Muscle layer of duodenum (tissue), 2 donors: ENCODE measurements at regions not wholly inside any gene's neighbourhood (a gene's known extent, or its start where the extent isn't known, plus 50 kb on each side); places are given as distances from the start of the nearest gene placed in this dataset.

Source experiments
- H3K27ac ChIP-seq: one replicate; pipeline ENCODE4 v1.7.0; 2013; ENCODE audit warnings: mild to moderate bottlenecking, low read length
- H3K27me3 ChIP-seq: one replicate; pipeline ENCODE4 v1.7.0; 2013; ENCODE audit warnings: low read depth, mild to moderate bottlenecking, control low read depth, low read length
- H3K36me3 ChIP-seq, 2 donors: one replicate each; pipeline ENCODE4 v1.7.0; 2013; ENCODE audit warnings: low read length in 2 of 2, control low read depth in 1 of 2, mild to moderate bottlenecking in 1 of 2; ENCODE audit not compliant: insufficient read depth in 2 of 2, control insufficient read depth in 1 of 2
- H3K4me1 ChIP-seq, 2 donors: one replicate each; pipeline ENCODE4 v1.7.0; 2013; ENCODE audit warnings: low read length in 2 of 2, mild to moderate bottlenecking in 2 of 2, control low read depth in 1 of 2, moderate library complexity in 1 of 2; ENCODE audit not compliant: insufficient read depth in 2 of 2, control insufficient read depth in 1 of 2
- H3K4me3 ChIP-seq, 2 donors: one replicate each; pipeline ENCODE4 v1.7.0; 2013; ENCODE audit warnings: low read length in 2 of 2, low read depth in 1 of 2, mild to moderate bottlenecking in 1 of 2
- H3K9me3 ChIP-seq, 2 donors: one replicate each; pipeline ENCODE4 v1.7.0; 2013; ENCODE audit warnings: low read length in 2 of 2, control low read depth in 1 of 2, mild to moderate bottlenecking in 1 of 2; ENCODE audit not compliant: control insufficient read depth in 1 of 2
- donor health status: healthy.

DNA sequence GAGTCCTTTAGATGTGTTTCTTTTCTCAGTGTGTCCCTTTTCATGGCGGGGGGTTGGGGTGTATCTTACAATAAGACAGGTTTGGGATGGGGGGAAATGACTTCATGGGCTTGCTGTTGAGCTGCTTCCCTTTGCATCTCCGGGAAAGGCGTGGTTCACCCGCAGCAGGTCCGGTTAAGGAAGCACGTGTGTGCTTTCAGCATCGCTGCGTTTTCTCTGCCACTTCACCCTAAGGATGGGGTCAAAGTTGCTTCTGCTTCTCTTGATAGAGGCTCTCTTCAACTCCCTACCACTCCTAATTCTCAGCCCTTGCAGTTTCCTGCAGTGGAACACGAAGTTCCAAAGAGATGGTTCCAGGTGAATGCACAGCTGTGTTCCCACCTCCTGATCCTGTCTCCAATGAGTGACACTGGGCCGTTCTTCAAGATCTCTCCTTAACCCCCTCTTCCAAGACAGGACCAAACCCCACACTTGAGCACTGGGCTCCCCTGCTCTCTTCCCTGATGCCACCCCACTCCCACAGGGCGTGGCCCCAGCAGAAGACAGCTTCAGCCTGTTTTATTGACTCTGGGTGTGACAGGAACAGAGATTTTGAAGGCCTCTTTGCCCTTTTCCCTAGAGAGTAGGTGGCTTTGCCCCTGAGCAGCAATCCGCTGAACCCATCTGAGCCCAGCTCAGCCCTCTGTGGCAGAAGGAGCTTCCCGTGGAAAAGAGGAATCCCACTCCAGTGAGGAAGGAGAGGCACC is 85.2 kb downstream of the PLEKHG1 start:
- peak overlapping the region in 1 of 2 donors; percentile 14 for H3K4me3 ChIP-seq
- H3K4me1 ChIP-seq, result no peaks in the 10 kb centered on the region
- no peaks in the 10 kb centered on the region for H3K27me3 ChIP-seq
- peak overlapping the region; percentile 14 for H3K27ac ChIP-seq
- H3K9me3 ChIP-seq, result no peaks in the 10 kb centered on the region
- H3K36me3 ChIP-seq, result no peaks in the 10 kb centered on the region

DNA sequence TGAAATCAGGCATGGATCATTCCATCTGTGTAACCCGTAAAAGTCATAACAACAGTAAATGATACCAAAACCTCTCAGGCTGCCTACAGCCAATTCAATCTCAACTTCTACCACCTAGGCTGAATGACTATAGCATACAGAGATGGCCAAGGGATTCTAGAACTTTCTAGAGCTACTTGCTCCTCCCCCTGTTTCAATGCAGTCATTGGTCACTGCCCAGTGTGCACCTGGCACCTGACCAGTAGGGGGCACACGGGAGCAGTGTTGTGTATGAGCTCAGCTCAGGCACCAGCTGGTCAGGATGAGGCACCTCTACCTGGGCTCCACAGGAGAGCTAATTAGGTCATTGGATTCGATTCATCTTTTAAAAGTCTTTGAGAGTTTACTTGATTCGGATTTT is 86.2 kb downstream of the PLEKHG1 start:
- Histone ChIP-seq H3K4me3 (no peak overlapping the region), H3K4me1 (peaks cover 0 to 5% of the 10 kb centered on the region in 2 donors), H3K9me3 (no peaks in the 10 kb centered on the region), H3K27ac (no peak overlapping the region), H3K36me3 (no peaks in the 10 kb centered on the region), H3K27me3 (no peaks in the 10 kb centered on the region)

DNA sequence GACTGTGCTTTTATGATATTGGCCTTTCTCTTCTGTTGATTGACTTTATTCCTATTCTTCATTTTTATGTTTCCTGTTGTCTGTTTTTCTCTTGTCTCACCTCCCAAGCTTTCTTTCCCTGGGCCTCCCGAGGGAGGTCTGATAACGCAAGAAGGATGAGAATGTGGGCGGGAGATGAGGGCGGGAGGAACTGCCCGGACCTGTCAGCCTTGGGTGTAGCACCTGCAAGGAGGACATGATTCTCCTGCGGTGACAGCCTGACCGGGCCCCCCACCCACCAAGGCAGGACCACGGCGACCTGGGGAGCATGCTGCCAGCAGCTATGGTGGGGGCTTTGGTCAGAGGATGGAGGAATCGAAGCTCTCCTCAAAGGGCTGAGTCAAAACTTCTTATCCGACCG is 86.9 kb downstream of the PLEKHG1 start:
- Histone ChIP-seq H3K9me3 (no peaks in the 10 kb centered on the region), H3K4me3 (no peak overlapping the region), H3K4me1 (peaks cover 0 to 9% of the 10 kb centered on the region in 2 donors), H3K36me3 (no peaks in the 10 kb centered on the region), H3K27me3 (no peaks in the 10 kb centered on the region), H3K27ac (no peak overlapping the region)

DNA sequence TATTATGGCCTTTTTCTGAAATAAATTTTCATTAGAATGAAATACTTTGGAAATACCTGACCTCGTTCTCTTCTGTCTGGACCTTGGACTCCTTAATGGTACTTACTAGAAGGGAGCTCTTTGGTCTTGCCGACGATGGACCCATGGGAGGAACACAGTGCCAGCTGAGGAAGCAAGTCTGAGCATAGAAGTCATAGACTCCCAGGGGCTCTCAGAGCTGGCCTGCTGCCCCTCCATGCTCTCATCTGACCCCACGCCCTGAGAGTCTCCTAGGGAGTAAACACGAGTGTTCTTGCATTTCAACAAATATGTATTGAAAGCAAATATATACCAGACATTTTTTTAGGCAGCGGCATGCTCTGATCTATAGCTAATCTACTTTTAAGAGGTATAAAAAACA is 87.8 kb downstream of the PLEKHG1 start:
- H3K4me3 ChIP-seq, result no peak overlapping the region
- H3K4me1 ChIP-seq, result peaks cover 0 to 13% of the 10 kb centered on the region in 2 donors
- H3K36me3 ChIP-seq, result no peaks in the 10 kb centered on the region
- no peaks in the 10 kb centered on the region for H3K9me3 ChIP-seq
- no peaks in the 10 kb centered on the region for H3K27me3 ChIP-seq
- H3K27ac ChIP-seq, result no peak overlapping the region

DNA sequence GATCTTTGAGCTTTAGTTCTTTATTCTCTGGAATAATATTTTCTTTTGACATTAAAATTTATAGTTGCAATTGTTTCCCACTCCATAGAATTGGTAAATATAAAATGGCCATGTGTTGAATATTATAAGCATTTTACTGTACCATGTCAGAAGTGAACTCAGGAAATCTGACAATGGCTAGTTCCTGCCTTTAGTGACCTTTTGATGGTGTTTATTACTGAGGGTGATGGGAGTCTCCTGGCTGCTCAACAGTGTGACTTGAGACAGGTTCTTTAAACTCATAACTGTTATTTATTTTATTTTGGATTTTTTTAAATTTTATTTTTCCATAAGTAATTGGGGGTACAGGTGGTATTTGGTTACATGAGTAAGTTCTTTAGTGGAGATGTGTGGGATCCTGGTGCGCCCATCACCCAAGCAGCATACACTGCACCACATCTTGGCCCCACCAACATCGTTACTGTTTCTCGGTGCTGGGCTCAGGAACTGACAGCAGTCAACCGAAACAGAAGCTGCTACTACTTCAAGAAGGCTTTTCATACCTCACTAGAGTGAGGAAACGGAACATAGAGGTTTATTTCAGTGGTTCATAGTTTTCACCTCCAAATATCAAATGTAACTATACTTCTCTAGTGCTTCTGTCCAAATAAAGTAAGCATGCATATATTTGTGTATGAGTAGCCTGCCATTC is 90.4 kb downstream of the PLEKHG1 start:
- H3K4me1 ChIP-seq, result peaks cover 0 to 18% of the 10 kb centered on the region in 2 donors
- H3K4me3 ChIP-seq, result no peak overlapping the region
- H3K27ac ChIP-seq, result no peak overlapping the region
- no peaks in the 10 kb centered on the region for H3K36me3 ChIP-seq
- no peaks in the 10 kb centered on the region for H3K9me3 ChIP-seq
- no peaks in the 10 kb centered on the region for H3K27me3 ChIP-seq

DNA sequence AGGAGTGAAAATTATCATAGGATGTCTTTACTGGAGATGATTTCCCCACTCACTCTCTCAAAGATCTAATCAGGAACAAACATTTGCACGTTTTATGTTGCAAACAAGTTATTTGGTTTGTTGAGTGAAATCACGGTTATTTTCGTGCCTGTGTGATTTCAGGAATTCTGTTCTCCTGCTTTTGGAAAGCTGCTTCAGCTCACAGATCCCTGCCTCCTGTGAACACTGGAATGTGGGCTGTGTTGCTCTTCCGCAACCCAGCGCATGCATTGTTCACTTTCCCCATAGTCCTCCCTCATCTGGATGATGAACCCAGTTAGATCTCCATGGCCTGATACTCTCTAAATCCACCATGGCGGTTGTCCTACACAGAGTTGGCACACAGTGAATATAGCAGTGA is 91.0 kb downstream of the PLEKHG1 start:
- no peaks in the 10 kb centered on the region for H3K27me3 ChIP-seq

DNA sequence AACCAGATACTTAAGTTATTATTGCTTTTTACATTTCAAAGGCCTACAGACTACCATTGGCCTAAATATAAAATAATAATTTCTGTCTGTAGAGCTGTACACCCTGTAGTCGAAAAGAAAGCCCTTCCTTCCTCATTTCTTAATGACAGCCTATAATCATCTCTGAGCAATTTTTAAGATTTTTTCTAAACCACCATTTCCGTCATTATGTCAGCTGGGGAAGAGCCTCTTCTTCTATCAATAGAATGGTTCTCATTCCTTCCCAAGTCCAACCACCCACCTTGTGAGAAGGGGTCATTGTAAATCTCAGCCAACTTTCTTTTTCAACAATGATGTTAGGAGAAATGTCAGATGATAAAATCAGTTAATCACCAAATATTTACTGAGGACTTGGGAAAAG is 91.8 kb downstream of the PLEKHG1 start:
- Histone ChIP-seq H3K27me3 (no peaks in the 10 kb centered on the region), H3K9me3 (no peaks in the 10 kb centered on the region), H3K4me3 (no peak overlapping the region), H3K4me1 (peaks cover 0 to 33% of the 10 kb centered on the region in 2 donors), H3K36me3 (no peaks in the 10 kb centered on the region), H3K27ac (no peak overlapping the region)

More for the DNA sequence above, 91.0 kb downstream of the PLEKHG1 start:
- H3K4me3 ChIP-seq, result no peak overlapping the region
- H3K27ac ChIP-seq, result no peak overlapping the region
- peaks cover 0 to 25% of the 10 kb centered on the region in 2 donors for H3K4me1 ChIP-seq
- H3K9me3 ChIP-seq, result no peaks in the 10 kb centered on the region
- H3K36me3 ChIP-seq, result no peaks in the 10 kb centered on the region

DNA sequence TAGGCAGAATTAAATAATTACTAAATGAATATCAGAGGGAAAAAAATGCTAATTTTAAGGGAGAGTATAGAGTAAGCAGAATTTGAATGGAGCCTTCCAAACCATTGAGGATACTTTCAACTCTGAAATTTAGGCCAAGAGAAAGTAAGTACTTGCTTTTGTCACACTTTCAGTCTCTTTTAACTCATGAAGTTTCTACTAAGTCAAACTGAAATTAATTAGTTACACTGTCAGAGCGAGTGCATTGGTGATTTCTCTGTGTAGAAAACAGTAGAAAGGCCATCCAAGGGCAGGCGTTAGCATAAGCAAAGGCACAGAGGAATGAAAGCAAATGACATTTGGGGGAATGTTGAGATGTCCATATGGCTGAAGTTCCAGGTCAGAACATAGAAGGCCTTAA is 92.9 kb downstream of the PLEKHG1 start:
- Histone ChIP-seq H3K9me3 (no peaks in the 10 kb centered on the region), H3K4me3 (no peak overlapping the region), H3K27me3 (no peaks in the 10 kb centered on the region), H3K27ac (no peak overlapping the region), H3K36me3 (no peaks in the 10 kb centered on the region), H3K4me1 (peaks cover 0 to 33% of the 10 kb centered on the region in 2 donors)

DNA sequence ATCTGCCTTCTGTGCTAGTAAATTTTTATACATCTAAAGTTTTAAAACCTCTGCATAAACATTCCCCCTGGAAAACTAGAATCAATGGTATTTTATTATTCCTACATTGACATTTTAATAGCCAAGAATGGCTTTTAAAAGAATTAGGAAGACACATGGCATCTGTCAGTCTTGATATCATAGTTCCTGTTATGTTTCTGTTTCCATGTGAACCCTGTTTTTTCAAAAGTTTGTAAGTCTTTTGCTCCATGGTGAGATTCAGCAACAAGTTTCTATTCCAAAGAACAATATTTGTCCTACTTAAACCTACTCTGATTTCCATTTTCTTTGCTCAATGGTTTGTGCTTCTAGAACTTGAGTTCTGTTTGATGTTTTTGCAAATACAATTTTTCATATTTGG is 95.2 kb downstream of the PLEKHG1 start:
- Histone ChIP-seq H3K4me3 (no peak overlapping the region), H3K27ac (no peak overlapping the region), H3K27me3 (no peaks in the 10 kb centered on the region), H3K9me3 (no peaks in the 10 kb centered on the region), H3K4me1 (peaks cover 0 to 33% of the 10 kb centered on the region in 2 donors), H3K36me3 (no peaks in the 10 kb centered on the region)

DNA sequence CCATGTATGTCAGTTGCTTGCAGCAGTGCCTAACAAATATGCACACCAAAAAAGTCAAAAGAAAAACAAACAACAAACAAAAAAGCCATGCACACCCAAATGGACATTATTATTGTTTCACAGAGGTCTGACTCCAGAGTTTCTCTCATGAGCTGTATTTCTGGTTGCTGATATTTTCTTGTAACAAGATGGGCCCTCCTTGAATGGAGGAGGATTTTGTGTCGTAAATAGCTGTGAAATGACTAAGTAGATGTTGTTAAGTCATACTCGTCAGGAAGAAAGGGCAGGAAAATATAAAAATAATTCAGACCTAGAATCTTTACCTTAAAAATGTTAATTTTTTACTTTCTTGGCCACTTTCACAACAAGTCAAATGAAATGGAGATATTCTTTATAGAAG is 96.0 kb downstream of the PLEKHG1 start:
- H3K9me3 ChIP-seq, result no peaks in the 10 kb centered on the region
- H3K36me3 ChIP-seq, result no peaks in the 10 kb centered on the region
- no peak overlapping the region for H3K27ac ChIP-seq
- H3K4me3 ChIP-seq, result no peak overlapping the region
- no peaks in the 10 kb centered on the region for H3K27me3 ChIP-seq
- H3K4me1 ChIP-seq, result peaks cover 0 to 30% of the 10 kb centered on the region in 2 donors

DNA sequence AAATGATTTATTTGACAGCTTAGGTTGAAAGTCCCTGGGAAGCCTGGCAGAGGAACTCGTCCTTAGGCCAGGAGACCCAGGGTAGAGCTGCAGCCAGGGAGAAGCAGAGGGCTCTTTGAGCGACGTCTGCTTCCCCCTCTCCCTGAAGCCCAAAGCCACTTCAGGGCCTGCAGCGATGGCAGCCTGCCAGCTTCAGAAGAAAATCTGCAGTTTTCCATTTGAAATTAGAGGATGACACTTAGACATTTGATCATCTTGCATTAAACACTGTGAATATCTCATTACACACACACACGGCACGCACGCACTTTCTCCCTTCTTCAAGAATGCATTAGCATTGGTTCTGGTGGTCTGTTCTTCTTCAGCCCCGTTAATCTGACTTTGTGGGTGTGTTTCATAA is 96.5 kb downstream of the PLEKHG1 start:
- H3K27ac ChIP-seq, result no peak overlapping the region
- H3K4me3 ChIP-seq, result no peak overlapping the region

More for the DNA sequence above, 96.5 kb downstream of the PLEKHG1 start:
- Histone ChIP-seq H3K4me1 (peaks cover 0 to 26% of the 10 kb centered on the region in 2 donors), H3K36me3 (no peaks in the 10 kb centered on the region), H3K9me3 (no peaks in the 10 kb centered on the region), H3K27me3 (no peaks in the 10 kb centered on the region)
